BJ (cell line): ENCODE measurements at regions not wholly inside any gene's neighbourhood (a gene's known extent, or its start where the extent isn't known, plus 50 kb on each side); places are given as distances from the start of the nearest gene placed in this dataset.

Experiments
- CTCF ChIA-PET: fragments of 350-600 bp; formaldehyde crosslinking; extraction: SDS; loops from one replicate; lab custom pipeline; 2021; ENCODE audit warnings: antibody characterized with exemption, inconsistent platforms; lab: Yijun Ruan, JAX
- POLR2A ChIA-PET: fragments of 300-600 bp; sonication (Branson Sonifier 250); formaldehyde crosslinking; extraction: SDS; loops from one replicate; lab custom pipeline; 2021; ENCODE audit warnings: antibody characterized with exemption; lab: Charles Lee
- DNase-seq: peaks from one replicate; pipeline ENCODE4 v3.0.0-alpha.2; 2011; ENCODE audit warnings: low read depth
- H3K27me3 ChIP-seq: 2 replicates; pipeline ENCODE4 v1.6.0; 2011; ENCODE audit warnings: low read length; ENCODE audit not compliant: control insufficient read depth, insufficient read depth
- H3K36me3 ChIP-seq: 2 replicates; pipeline ENCODE4 v1.5.1; 2011; ENCODE audit warnings: low read length; ENCODE audit not compliant: control insufficient read depth, insufficient read depth
- H3K4me3 ChIP-seq: 2 replicates; pipeline ENCODE4 v1.5.1; 2011; ENCODE audit warnings: low read depth, mild to moderate bottlenecking, control low read depth, low read length
- TF ChIP-seq, protein P1 (sequence below): IDR thresholded peaks from 2 replicates; pipeline ENCODE4 v1.5.1; 2011; ENCODE audit warnings: low read depth, mild to moderate bottlenecking, control low read depth, inconsistent platforms, low read length, moderate library complexity; ENCODE audit not compliant: insufficient read depth

GRCh38 chr13:90107661-90108060 lies 1239.8 kb upstream of the MIR17HG start:
- POLR2A ChIA-PET, result no interaction called here
- Histone ChIP-seq H3K36me3 (no peaks in the 10 kb centered on the region), H3K4me3 (no peak overlapping the region), H3K27me3 (no peaks in the 10 kb centered on the region)
- no peak for DNase-seq
- TF ChIP-seq, protein P1, sequence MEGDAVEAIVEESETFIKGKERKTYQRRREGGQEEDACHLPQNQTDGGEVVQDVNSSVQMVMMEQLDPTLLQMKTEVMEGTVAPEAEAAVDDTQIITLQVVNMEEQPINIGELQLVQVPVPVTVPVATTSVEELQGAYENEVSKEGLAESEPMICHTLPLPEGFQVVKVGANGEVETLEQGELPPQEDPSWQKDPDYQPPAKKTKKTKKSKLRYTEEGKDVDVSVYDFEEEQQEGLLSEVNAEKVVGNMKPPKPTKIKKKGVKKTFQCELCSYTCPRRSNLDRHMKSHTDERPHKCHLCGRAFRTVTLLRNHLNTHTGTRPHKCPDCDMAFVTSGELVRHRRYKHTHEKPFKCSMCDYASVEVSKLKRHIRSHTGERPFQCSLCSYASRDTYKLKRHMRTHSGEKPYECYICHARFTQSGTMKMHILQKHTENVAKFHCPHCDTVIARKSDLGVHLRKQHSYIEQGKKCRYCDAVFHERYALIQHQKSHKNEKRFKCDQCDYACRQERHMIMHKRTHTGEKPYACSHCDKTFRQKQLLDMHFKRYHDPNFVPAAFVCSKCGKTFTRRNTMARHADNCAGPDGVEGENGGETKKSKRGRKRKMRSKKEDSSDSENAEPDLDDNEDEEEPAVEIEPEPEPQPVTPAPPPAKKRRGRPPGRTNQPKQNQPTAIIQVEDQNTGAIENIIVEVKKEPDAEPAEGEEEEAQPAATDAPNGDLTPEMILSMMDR, result no peak
- CTCF ChIA-PET, result no interaction called here

DNA sequence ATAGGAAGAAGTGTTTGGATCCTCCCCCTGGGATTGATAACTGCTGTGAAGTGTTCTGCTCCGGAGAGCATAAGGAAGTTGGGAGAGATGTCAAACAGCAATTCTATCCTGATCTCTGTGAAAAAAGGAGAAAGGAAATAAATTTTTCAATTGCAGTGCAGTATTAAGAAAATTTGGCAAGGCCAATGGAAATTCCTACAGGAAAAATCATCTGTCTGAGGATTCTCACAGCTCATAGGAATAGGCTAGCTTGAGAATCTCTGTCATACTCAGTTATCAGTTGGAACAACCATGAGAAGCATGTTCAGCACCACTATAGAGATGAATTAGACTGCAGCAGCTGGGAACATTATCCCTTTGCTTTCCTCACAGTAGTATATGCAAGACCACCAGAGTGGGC lies 1238.9 kb upstream of the MIR17HG start:
- CTCF ChIA-PET, result no interaction called here
- no peaks in the 10 kb centered on the region for H3K36me3 ChIP-seq
- H3K4me3 ChIP-seq, result no peak overlapping the region
- no peaks in the 10 kb centered on the region for H3K27me3 ChIP-seq
- POLR2A ChIA-PET, result no interaction called here
- DNase-seq, result no peak
- TF ChIP-seq, protein P1, result no peak

DNA sequence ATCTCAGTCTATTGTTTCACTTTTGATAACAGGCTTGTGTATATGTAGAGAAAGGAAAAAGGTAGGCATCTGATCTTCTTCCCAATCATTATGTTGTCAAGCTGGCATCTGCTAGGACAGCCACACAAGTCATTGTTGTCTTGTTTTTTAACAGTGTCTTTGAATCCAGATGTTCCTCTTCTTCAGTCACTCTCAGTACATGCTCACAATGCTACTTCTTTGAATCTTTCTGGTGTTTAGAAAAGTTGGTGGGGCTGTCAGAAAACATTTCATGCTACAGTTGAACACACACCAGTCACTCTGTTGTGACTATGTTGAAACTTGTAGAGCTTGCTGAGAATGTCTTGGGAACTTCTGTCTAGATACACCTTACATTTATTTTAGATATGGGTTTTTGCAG lies 1231.4 kb upstream of the MIR17HG start:
- ChIA-PET POLR2A (no interaction called here), CTCF (no interaction called here)
- Histone ChIP-seq H3K27me3 (no peaks in the 10 kb centered on the region), H3K4me3 (no peak overlapping the region), H3K36me3 (no peaks in the 10 kb centered on the region)
- no peak for DNase-seq
- TF ChIP-seq, protein P1, result no peak

DNA sequence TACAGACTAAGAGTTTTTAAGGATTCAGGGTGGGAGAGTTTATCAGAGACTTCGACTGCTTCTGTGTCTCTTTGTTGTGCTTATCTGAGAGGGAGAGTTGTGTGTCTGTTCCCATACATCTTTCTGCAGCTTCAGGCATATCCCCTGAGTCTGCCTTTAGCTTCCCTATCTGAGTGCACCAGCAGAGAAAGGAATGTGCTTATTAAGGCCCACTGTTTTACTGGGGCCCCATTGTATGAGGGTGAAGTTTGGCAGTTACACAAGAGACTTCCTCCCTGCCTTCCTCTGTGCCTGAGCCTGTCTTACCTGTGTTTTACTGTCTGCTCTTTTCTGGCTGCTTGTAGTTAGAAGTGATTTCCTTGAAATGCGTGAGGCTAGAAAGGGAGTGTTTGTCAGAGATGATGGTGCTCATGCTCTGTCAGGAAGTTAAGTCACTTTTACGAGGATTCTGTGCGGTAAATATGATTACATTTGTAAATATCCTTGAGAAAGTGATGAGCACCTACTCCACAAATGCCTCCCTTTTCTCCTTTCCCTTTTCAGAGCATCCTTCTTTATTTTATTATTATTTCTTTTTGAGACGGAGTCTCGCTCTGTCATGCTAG lies 1228.9 kb upstream of the MIR17HG start:
- DNase-seq, result no peak
- Histone ChIP-seq H3K27me3 (no peaks in the 10 kb centered on the region), H3K36me3 (no peaks in the 10 kb centered on the region), H3K4me3 (no peak overlapping the region)
- POLR2A ChIA-PET, result no interaction called here
- CTCF ChIA-PET, result no interaction called here
- TF ChIP-seq, protein P1, result no peak

- TF ChIP-seq, protein P1, result no peak
- no peak overlapping the region for H3K4me3 ChIP-seq
- no peaks in the 10 kb centered on the region for H3K36me3 ChIP-seq
- H3K27me3 ChIP-seq, result no peaks in the 10 kb centered on the region
- CTCF ChIA-PET, result no interaction called here
- no peak for DNase-seq
- POLR2A ChIA-PET, result no interaction called here
Observed at GRCh38 chr13:90120026-90120425, 1227.5 kb upstream of the MIR17HG start.
